Body of pancreas (tissue), 4 donors: ENCODE measurements at regions not wholly inside any gene's neighbourhood (a gene's known extent, or its start where the extent isn't known, plus 50 kb on each side); places are given as distances from the start of the nearest gene placed in this dataset.

ENCODE experiments used
- POLR2A ChIP-seq, 3 donors: fragments of 450-650 bp; IDR thresholded peaks; one replicate each; pipeline ENCODE4 v1.6.1; 2016; ENCODE audit warnings: antibody characterized with exemption in 3 of 3, mild to moderate bottlenecking in 2 of 3
- TF ChIP-seq, protein P1 (sequence below), 7 experiments: fragments of 450-650 bp in 4 of 7; fragments of 200-600 bp in 3 of 7; sonication (generic) in 3 of 7; IDR thresholded peaks; one replicate each; pipeline ENCODE4 v1.5.1; 2016 to 2019; ENCODE audit warnings: antibody characterized with exemption in 7 of 7

GRCh38 chr10:60679388-60679990 is 98.8 kb upstream of the CDK1 start:
- no peak for TF ChIP-seq POLR2A (IDR thresholded peaks at IDR 0.05)
- TF ChIP-seq, protein P1, sequence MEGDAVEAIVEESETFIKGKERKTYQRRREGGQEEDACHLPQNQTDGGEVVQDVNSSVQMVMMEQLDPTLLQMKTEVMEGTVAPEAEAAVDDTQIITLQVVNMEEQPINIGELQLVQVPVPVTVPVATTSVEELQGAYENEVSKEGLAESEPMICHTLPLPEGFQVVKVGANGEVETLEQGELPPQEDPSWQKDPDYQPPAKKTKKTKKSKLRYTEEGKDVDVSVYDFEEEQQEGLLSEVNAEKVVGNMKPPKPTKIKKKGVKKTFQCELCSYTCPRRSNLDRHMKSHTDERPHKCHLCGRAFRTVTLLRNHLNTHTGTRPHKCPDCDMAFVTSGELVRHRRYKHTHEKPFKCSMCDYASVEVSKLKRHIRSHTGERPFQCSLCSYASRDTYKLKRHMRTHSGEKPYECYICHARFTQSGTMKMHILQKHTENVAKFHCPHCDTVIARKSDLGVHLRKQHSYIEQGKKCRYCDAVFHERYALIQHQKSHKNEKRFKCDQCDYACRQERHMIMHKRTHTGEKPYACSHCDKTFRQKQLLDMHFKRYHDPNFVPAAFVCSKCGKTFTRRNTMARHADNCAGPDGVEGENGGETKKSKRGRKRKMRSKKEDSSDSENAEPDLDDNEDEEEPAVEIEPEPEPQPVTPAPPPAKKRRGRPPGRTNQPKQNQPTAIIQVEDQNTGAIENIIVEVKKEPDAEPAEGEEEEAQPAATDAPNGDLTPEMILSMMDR (IDR thresholded peaks at IDR 0.05), result no peak
